GM23338 (cell line): ENCODE measurements at regions not wholly inside any gene's neighbourhood (a gene's known extent, or its start where the extent isn't known, plus 50 kb on each side); places are given as distances from the start of the nearest gene placed in this dataset.

Source experiments
- ATAC-seq: fragments of 200-7000 bp; cut with Tn5 transposase; 3 replicates; pipeline ENCODE4 v1.9.1; 2020
- DNase-seq: peaks from one replicate; pipeline ENCODE4 v3.0.0-alpha.2; 2015; ENCODE audit warnings: low spot score
- H2AFZ ChIP-seq: fragments of 200-600 bp; sonication (generic); 2 replicates; pipeline ENCODE4 v1.8.0; 2016; ENCODE audit warnings: antibody characterized with exemption, mild to moderate bottlenecking, moderate library complexity
- H3F3A ChIP-seq: fragments of 200-600 bp; sonication (generic); replicated peaks from 2 replicates; pipeline ENCODE4 v1.8.0; 2017; ENCODE audit warnings: antibody characterized with exemption, mixed run types, low read depth
- H3K27ac ChIP-seq: fragments of 200-600 bp; sonication (generic); 2 replicates; pipeline ENCODE4 v1.6.1; 2016; ENCODE audit warnings: low read depth
- H3K27me3 ChIP-seq: fragments of 200-600 bp; sonication (generic); 2 replicates; pipeline ENCODE4 v1.8.0; 2016; ENCODE audit warnings: mild to moderate bottlenecking, mixed run types, moderate library complexity; ENCODE audit not compliant: insufficient read depth
- H3K36me3 ChIP-seq: fragments of 200-600 bp; sonication (generic); 2 replicates; pipeline ENCODE4 v1.8.0; 2016; ENCODE audit warnings: mild to moderate bottlenecking; ENCODE audit not compliant: insufficient read depth
- H3K4me1 ChIP-seq: fragments of 200-600 bp; sonication (generic); 2 replicates; pipeline ENCODE4 v1.8.0; 2016; ENCODE audit warnings: mild to moderate bottlenecking, moderate library complexity; ENCODE audit not compliant: insufficient read depth
- H3K4me2 ChIP-seq: fragments of 200-600 bp; sonication (generic); 2 replicates; pipeline ENCODE4 v1.7.1; 2017; ENCODE audit warnings: mixed run types
- H3K4me3 ChIP-seq: fragments of 200-600 bp; sonication (generic); 2 replicates; pipeline ENCODE4 v1.6.1; 2016; ENCODE audit warnings: mixed run types
- H3K79me2 ChIP-seq: fragments of 200-600 bp; sonication (generic); replicated peaks from 2 replicates; pipeline ENCODE4 v1.8.0; 2017; ENCODE audit warnings: mild to moderate bottlenecking; ENCODE audit not compliant: insufficient read depth
- H3K9me2 ChIP-seq: fragments of 200-600 bp; sonication (generic); 2 replicates; pipeline ENCODE4 v1.8.0; 2017; ENCODE audit not compliant: insufficient read depth
- H4K20me1 ChIP-seq: fragments of 200-600 bp; sonication (generic); replicated peaks from 2 replicates; pipeline ENCODE4 v1.8.0; 2017; ENCODE audit warnings: mild to moderate bottlenecking; ENCODE audit not compliant: insufficient read depth
- H3K27ac Mint-ChIP-seq: 2 replicates; pipeline ENCODE4 v1.8.0; 2020; ENCODE audit warnings: inconsistent platforms, mild to moderate bottlenecking, moderate library complexity, mixed read lengths
- H3K27me3 Mint-ChIP-seq: 3 replicates; pipeline ENCODE4 v1.8.0; 2022; ENCODE audit warnings: low read depth, mild to moderate bottlenecking, moderate library complexity, mixed read lengths, inconsistent platforms; ENCODE audit not compliant: insufficient read depth, poor library complexity
- H3K36me3 Mint-ChIP-seq: 3 replicates; pipeline ENCODE4 v1.8.0; 2021; ENCODE audit warnings: low read depth, mild to moderate bottlenecking, inconsistent platforms, moderate library complexity, mixed read lengths
- H3K4me1 Mint-ChIP-seq: 3 replicates; pipeline ENCODE4 v1.8.0; 2020; ENCODE audit warnings: mild to moderate bottlenecking, inconsistent platforms, mixed read lengths
- H3K4me3 Mint-ChIP-seq: 3 replicates; pipeline ENCODE4 v1.8.0; 2021; ENCODE audit warnings: moderate library complexity, mild to moderate bottlenecking, inconsistent platforms, mixed read lengths
- H3K9me3 Mint-ChIP-seq: 3 replicates; pipeline ENCODE4 v1.8.0; 2020; ENCODE audit warnings: moderate library complexity, mild to moderate bottlenecking, inconsistent platforms, mixed read lengths
- CREB1 ChIP-seq: fragments of 250-450 bp; sonication (Bioruptor Pico); IDR thresholded peaks from 2 replicates; pipeline ENCODE4 v1.5.0; 2020; ENCODE audit warnings: low read depth, mild to moderate bottlenecking, moderate library complexity
- EZH2 ChIP-seq: fragments of 200-600 bp; sonication (generic); IDR thresholded peaks from one replicate; pipeline ENCODE4 v1.8.0; 2017; ENCODE audit warnings: antibody characterized with exemption, mild to moderate bottlenecking, low read depth; ENCODE audit not compliant: unreplicated experiment
- EZH2phosphoT487 ChIP-seq: fragments of 200-600 bp; sonication (generic); IDR thresholded peaks from one replicate; pipeline ENCODE4 v1.8.1; 2018; ENCODE audit warnings: antibody characterized with exemption; ENCODE audit not compliant: unreplicated experiment
- JUNB ChIP-seq: IDR thresholded peaks from one replicate; pipeline ENCODE4 v1.6.1; 2016; ENCODE audit warnings: antibody characterized with exemption; ENCODE audit not compliant: unreplicated experiment
- NANOG ChIP-seq: IDR thresholded peaks from 2 replicates; pipeline ENCODE4 v1.6.1; 2016; ENCODE audit warnings: antibody characterized with exemption, borderline replicate concordance
- POLR2AphosphoS5 ChIP-seq: IDR thresholded peaks from 2 replicates; pipeline ENCODE4 v1.6.1; 2016; ENCODE audit warnings: antibody characterized with exemption, low read depth
- REST ChIP-seq: IDR thresholded peaks from one replicate; pipeline ENCODE4 v1.6.1; 2018; ENCODE audit warnings: antibody characterized with exemption; ENCODE audit not compliant: unreplicated experiment
- STAT1 ChIP-seq: IDR thresholded peaks from one replicate; pipeline ENCODE4 v1.6.1; 2016; ENCODE audit warnings: antibody characterized with exemption; ENCODE audit not compliant: unreplicated experiment
- ZNF114 ChIP-seq: fragments of 250-450 bp; sonication (Bioruptor Pico); IDR thresholded peaks from 2 replicates; pipeline ENCODE4 v1.5.0; 2020; ENCODE audit warnings: mild to moderate bottlenecking, moderate library complexity
- ZNF331 ChIP-seq: fragments of 250-450 bp; sonication (Bioruptor Pico); IDR thresholded peaks from 2 replicates; pipeline ENCODE4 v1.5.0; 2020; ENCODE audit warnings: low read depth, mild to moderate bottlenecking, moderate library complexity
- TF ChIP-seq, protein P1 (sequence below), 2 experiments: fragments of 200-600 bp in 1 of 2; sonication (generic) in 1 of 2; conservative IDR thresholded peaks; 2 replicates each; pipeline versions ENCODE4 v1.5.1 to v1.6.1; 2016 to 2017; ENCODE audit warnings: antibody characterized with exemption in 2 of 2, low read depth in 2 of 2, mild to moderate bottlenecking in 2 of 2, moderate library complexity in 1 of 2
- TF ChIP-seq, protein P2 (sequence below): IDR thresholded peaks from 2 replicates; pipeline ENCODE4 v1.6.1; 2016; ENCODE audit warnings: antibody characterized with exemption
- TF ChIP-seq, protein P3 (sequence below): fragments of 250-450 bp; sonication (Bioruptor Pico); IDR thresholded peaks from 2 replicates; pipeline ENCODE4 v1.5.0; 2020; ENCODE audit warnings: mild to moderate bottlenecking, moderate library complexity

DNA sequence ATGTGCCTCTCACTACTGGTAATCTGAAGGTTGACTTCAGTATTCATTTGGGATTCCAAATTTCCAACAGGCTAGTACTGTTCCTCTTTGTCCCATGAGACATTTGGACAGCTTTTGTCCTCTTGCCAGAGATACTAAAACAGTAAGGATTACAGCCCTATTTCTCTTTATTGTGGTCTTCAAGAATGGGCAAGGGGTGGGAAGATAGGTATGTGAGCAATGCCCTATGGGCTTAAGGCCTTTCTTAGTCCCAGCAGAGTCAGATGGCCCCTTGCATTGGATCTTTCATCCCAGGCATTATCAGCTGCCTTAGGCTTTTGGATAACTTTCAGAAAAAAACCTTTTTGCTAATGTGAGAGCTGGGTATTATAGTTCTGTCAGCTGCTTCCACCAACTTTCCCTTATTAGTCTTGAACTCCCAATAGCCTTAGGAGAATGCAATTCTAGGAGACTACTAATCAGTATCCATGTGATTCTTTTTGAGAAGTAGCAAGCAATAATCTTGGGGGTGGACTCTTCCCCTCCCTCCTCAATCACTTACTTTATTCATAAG lies 361.1 kb upstream of the NUDT12 start:
- Histone ChIP-seq H3K79me2 (no peaks in the 10 kb centered on the region), H3K27me3 (no peaks in the 10 kb centered on the region), H3F3A (no peaks in the 10 kb centered on the region), H3K36me3 (no peaks in the 10 kb centered on the region), H3K9me2 (no peaks in the 10 kb centered on the region; the same call in 1 of the 2 replicates), H3K4me2 (no peak overlapping the region), H2AFZ (no peak overlapping the region), H3K27ac (no peak overlapping the region), H3K4me3 (no peak overlapping the region), H3K4me1 (peaks cover 7% of the 10 kb centered on the region; the same call in 1 of the 2 replicates), H4K20me1 (no peaks in the 10 kb centered on the region)
- no peak overlapping the region for H3K27ac Mint-ChIP-seq
- no peaks in the 10 kb centered on the region for H3K27me3 Mint-ChIP-seq
- TF ChIP-seq, protein P1, sequence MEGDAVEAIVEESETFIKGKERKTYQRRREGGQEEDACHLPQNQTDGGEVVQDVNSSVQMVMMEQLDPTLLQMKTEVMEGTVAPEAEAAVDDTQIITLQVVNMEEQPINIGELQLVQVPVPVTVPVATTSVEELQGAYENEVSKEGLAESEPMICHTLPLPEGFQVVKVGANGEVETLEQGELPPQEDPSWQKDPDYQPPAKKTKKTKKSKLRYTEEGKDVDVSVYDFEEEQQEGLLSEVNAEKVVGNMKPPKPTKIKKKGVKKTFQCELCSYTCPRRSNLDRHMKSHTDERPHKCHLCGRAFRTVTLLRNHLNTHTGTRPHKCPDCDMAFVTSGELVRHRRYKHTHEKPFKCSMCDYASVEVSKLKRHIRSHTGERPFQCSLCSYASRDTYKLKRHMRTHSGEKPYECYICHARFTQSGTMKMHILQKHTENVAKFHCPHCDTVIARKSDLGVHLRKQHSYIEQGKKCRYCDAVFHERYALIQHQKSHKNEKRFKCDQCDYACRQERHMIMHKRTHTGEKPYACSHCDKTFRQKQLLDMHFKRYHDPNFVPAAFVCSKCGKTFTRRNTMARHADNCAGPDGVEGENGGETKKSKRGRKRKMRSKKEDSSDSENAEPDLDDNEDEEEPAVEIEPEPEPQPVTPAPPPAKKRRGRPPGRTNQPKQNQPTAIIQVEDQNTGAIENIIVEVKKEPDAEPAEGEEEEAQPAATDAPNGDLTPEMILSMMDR (conservative IDR thresholded peaks at IDR 0.05; ENCODE audit: low read depth in 2 of 2) = no peak
- TF ChIP-seq ZNF331 (CRISPR knock-in tag) (no peak), POLR2AphosphoS5 (no peak), EZH2 (no peak), NANOG (no peak), STAT1 (no peak), EZH2phosphoT487 (no peak), CREB1 (CRISPR knock-in tag) (no peak), REST (no peak), JUNB (no peak), ZNF114 (CRISPR knock-in tag) (no peak)
- TF ChIP-seq, protein P2, sequence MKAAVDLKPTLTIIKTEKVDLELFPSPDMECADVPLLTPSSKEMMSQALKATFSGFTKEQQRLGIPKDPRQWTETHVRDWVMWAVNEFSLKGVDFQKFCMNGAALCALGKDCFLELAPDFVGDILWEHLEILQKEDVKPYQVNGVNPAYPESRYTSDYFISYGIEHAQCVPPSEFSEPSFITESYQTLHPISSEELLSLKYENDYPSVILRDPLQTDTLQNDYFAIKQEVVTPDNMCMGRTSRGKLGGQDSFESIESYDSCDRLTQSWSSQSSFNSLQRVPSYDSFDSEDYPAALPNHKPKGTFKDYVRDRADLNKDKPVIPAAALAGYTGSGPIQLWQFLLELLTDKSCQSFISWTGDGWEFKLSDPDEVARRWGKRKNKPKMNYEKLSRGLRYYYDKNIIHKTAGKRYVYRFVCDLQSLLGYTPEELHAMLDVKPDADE = no peak
- TF ChIP-seq, protein P3, sequence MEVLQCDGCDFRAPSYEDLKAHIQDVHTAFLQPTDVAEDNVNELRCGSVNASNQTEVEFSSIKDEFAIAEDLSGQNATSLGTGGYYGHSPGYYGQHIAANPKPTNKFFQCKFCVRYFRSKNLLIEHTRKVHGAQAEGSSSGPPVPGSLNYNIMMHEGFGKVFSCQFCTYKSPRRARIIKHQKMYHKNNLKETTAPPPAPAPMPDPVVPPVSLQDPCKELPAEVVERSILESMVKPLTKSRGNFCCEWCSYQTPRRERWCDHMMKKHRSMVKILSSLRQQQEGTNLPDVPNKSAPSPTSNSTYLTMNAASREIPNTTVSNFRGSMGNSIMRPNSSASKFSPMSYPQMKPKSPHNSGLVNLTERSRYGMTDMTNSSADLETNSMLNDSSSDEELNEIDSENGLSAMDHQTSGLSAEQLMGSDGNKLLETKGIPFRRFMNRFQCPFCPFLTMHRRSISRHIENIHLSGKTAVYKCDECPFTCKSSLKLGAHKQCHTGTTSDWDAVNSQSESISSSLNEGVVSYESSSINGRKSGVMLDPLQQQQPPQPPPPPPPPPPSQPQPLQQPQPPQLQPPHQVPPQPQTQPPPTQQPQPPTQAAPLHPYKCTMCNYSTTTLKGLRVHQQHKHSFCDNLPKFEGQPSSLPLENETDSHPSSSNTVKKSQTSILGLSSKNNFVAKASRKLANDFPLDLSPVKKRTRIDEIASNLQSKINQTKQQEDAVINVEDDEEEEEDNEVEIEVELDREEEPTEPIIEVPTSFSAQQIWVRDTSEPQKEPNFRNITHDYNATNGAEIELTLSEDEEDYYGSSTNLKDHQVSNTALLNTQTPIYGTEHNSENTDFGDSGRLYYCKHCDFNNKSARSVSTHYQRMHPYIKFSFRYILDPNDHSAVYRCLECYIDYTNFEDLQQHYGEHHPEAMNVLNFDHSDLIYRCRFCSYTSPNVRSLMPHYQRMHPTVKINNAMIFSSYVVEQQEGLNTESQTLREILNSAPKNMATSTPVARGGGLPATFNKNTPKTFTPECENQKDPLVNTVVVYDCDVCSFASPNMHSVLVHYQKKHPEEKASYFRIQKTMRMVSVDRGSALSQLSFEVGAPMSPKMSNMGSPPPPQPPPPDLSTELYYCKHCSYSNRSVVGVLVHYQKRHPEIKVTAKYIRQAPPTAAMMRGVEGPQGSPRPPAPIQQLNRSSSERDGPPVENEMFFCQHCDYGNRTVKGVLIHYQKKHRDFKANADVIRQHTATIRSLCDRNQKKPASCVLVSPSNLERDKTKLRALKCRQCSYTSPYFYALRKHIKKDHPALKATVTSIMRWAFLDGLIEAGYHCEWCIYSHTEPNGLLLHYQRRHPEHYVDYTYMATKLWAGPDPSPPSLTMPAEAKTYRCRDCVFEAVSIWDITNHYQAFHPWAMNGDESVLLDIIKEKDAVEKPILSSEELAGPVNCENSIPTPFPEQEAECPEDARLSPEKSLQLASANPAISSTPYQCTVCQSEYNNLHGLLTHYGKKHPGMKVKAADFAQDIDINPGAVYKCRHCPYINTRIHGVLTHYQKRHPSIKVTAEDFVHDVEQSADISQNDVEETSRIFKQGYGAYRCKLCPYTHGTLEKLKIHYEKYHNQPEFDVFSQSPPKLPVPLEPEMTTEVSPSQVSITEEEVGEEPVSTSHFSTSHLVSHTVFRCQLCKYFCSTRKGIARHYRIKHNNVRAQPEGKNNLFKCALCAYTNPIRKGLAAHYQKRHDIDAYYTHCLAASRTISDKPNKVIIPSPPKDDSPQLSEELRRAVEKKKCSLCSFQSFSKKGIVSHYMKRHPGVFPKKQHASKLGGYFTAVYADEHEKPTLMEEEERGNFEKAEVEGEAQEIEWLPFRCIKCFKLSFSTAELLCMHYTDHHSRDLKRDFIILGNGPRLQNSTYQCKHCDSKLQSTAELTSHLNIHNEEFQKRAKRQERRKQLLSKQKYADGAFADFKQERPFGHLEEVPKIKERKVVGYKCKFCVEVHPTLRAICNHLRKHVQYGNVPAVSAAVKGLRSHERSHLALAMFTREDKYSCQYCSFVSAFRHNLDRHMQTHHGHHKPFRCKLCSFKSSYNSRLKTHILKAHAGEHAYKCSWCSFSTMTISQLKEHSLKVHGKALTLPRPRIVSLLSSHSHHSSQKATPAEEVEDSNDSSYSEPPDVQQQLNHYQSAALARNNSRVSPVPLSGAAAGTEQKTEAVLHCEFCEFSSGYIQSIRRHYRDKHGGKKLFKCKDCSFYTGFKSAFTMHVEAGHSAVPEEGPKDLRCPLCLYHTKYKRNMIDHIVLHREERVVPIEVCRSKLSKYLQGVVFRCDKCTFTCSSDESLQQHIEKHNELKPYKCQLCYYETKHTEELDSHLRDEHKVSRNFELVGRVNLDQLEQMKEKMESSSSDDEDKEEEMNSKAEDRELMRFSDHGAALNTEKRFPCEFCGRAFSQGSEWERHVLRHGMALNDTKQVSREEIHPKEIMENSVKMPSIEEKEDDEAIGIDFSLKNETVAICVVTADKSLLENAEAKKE (CRISPR knock-in tag) = no peak
- H3K4me3 Mint-ChIP-seq = no peak overlapping the region
- no peak for DNase-seq
- H3K4me1 Mint-ChIP-seq = peaks cover 17% of the 10 kb centered on the region
- ATAC-seq = no peak
- H3K36me3 Mint-ChIP-seq = no peaks in the 10 kb centered on the region
- H3K9me3 Mint-ChIP-seq = no peaks in the 10 kb centered on the region
